VCaP (cell line): ENCODE measurements at regions not wholly inside any gene's neighbourhood (a gene's known extent, or its start where the extent isn't known, plus 50 kb on each side); places are given as distances from the start of the nearest gene placed in this dataset.
"Not testable (repeated sequence)": the region's sequence is repeated elsewhere in the genome, so short reads cannot be mapped to it uniquely, and the experiment has no call there.

ENCODE experiments used
- H3K27ac ChIP-seq: fragments of 450-650 bp; 2 replicates; pipeline ENCODE4 v1.5.1; 2017
- TF ChIP-seq, protein P1 (sequence below): fragments of 450-650 bp; conservative IDR thresholded peaks from 2 replicates; pipeline ENCODE4 v1.5.1; 2017; ENCODE audit warnings: mild to moderate bottlenecking, moderate library complexity

DNA sequence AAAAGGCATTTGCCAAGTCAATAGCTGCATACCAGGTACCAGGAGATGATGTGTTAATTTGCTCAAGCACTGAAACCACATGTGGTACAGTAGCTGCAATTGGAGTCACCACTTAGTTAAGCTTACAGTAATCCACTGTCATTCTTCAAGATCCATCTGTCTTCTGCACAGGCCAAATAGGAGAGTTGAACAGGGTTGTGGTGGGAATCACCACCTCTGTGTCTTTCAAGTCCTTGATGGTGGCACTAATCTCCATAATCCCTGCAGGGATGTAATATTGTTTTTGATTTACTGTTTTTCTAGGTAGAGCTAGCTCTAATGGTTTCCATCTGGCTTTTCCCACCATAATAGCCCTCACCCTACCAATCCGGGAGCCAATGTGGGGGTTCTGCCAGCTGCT lies 91.9 kb downstream of the FCRL5 start:
- TF ChIP-seq, protein P1, sequence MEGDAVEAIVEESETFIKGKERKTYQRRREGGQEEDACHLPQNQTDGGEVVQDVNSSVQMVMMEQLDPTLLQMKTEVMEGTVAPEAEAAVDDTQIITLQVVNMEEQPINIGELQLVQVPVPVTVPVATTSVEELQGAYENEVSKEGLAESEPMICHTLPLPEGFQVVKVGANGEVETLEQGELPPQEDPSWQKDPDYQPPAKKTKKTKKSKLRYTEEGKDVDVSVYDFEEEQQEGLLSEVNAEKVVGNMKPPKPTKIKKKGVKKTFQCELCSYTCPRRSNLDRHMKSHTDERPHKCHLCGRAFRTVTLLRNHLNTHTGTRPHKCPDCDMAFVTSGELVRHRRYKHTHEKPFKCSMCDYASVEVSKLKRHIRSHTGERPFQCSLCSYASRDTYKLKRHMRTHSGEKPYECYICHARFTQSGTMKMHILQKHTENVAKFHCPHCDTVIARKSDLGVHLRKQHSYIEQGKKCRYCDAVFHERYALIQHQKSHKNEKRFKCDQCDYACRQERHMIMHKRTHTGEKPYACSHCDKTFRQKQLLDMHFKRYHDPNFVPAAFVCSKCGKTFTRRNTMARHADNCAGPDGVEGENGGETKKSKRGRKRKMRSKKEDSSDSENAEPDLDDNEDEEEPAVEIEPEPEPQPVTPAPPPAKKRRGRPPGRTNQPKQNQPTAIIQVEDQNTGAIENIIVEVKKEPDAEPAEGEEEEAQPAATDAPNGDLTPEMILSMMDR = no peak
- H3K27ac ChIP-seq = no peak overlapping the region

DNA sequence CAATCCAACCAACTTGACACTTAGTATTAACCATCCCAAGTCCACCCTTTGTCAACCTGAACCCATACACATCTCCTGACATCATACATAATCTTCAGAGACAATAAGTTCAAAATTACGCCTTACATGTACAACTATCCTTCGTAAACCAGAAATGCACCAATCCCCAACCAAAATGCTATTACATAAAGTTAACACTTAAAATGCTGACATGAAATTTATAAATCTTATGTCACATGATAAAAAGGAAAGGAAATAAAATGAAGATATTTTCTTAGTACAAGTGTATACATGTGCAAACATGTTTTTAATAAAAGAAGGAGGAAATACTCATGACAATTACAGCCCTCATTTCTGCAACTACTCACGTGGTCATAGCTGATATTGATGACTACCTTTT lies 95.0 kb downstream of the FCRL5 start:
- H3K27ac ChIP-seq = no peak overlapping the region
- TF ChIP-seq, protein P1 = no peak

- TF ChIP-seq, protein P1 = no peak
- no peak overlapping the region for H3K27ac ChIP-seq
Observed at GRCh38 chr1:157455318-157455717, 97.0 kb downstream of the FCRL5 start.

- no peak overlapping the region for H3K27ac ChIP-seq
- TF ChIP-seq, protein P1 = no peak
Observed at GRCh38 chr1:157450106-157450505, 102.2 kb downstream of the FCRL5 start.

GRCh38 chr1:157448636-157449035 lies 103.7 kb downstream of the FCRL5 start:
- TF ChIP-seq, protein P1 = no peak
- H3K27ac ChIP-seq = no peak overlapping the region

- H3K27ac ChIP-seq = not testable (repeated sequence)
Observed at GRCh38 chr1:157446356-157446755, 106.0 kb downstream of the FCRL5 start.

DNA sequence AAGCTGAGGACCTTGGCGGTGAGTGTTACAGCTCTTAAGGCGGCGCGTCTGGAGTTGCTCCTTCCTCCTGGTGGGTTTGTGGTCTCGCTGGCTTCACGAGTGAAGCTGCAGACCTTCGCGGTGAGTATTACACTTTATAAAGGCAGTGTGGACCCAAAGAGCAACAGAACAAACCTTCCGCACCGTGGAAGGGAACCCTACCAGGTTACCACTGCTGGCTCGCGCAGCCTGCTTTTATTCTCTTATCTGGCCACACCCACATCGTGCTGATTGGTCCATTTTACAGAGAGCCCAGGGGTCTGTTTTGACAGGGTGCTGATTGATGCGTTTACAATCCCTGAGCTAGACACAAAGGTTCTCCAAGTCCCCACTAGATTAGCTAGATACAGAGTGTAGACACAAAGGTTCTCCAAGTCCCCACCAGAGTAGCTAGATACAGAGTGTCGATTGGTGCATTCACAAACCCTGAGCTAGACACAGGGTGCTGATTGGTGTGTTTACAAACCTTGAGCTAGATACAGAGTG lies 106.6 kb downstream of the FCRL5 start:
- not testable (repeated sequence) for H3K27ac ChIP-seq

- peak overlapping the region; percentile 35 for H3K27ac ChIP-seq
- TF ChIP-seq, protein P1 = no peak
Observed at GRCh38 chr1:157442065-157442464, 110.2 kb downstream of the FCRL5 start.
